ENCODE measurements at regions not wholly inside any gene's neighbourhood (a gene's known extent, or its start where the extent isn't known, plus 50 kb on each side); places are given as distances from the start of the nearest gene placed in this dataset.

DNA sequence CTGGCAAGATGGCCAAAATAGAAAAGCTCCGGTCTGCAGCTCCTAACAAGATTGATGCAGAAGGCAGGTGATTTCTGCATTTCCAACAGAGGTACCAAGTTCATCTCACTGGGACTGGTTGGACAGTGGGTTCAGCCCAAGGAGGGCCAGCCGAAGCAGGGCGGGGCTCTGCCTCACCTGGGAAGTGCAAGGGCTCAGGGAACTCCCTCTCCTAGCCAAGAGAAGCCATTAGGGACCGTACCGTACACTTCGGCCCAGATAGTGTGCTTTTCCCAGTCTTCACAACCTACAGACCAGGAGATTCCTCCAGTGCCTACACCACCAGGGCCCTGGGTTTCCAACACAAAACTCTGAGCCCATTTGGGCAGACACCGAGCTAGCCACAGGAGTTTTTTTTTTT, 277.8 kb downstream of the SLCO4C1 start:
- TF ChIP-seq, protein P1, sequence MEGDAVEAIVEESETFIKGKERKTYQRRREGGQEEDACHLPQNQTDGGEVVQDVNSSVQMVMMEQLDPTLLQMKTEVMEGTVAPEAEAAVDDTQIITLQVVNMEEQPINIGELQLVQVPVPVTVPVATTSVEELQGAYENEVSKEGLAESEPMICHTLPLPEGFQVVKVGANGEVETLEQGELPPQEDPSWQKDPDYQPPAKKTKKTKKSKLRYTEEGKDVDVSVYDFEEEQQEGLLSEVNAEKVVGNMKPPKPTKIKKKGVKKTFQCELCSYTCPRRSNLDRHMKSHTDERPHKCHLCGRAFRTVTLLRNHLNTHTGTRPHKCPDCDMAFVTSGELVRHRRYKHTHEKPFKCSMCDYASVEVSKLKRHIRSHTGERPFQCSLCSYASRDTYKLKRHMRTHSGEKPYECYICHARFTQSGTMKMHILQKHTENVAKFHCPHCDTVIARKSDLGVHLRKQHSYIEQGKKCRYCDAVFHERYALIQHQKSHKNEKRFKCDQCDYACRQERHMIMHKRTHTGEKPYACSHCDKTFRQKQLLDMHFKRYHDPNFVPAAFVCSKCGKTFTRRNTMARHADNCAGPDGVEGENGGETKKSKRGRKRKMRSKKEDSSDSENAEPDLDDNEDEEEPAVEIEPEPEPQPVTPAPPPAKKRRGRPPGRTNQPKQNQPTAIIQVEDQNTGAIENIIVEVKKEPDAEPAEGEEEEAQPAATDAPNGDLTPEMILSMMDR (conservative IDR thresholded peaks at IDR 0.05; ENCODE audit: control insufficient read depth, insufficient read depth, low read depth, low read length): no peak
- H3K4me3 ChIP-seq (ENCODE audit: control insufficient read depth, low read depth, low read length): no peak overlapping the region
- no peak for DNase-seq (ENCODE audit: low read depth)

DNA sequence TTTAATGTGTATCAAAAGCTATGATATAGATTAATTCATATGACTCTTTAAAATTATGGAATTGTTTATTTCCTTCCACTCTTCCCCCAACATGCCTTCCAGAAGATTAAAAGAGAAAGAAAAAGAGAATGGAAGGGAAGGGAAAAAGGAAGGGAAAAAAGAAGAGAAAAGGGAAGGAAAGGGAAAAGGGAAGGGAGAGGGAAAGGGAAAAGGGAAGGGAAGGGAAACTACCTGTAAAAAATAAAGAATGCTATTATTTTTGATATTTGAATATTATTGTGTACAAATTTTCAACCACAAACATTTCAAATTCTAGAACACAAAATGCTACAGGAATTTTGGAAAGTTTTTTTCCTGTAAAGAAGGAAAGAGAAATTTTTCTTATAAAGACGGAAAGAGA, 281.7 kb downstream of the SLCO4C1 start:
- TF ChIP-seq, protein P1 (conservative IDR thresholded peaks at IDR 0.05; ENCODE audit: control insufficient read depth, insufficient read depth, low read depth, low read length): no peak
- H3K4me3 ChIP-seq (ENCODE audit: control insufficient read depth, low read depth, low read length): no peak overlapping the region
- no peak for DNase-seq (ENCODE audit: low read depth)

DNA sequence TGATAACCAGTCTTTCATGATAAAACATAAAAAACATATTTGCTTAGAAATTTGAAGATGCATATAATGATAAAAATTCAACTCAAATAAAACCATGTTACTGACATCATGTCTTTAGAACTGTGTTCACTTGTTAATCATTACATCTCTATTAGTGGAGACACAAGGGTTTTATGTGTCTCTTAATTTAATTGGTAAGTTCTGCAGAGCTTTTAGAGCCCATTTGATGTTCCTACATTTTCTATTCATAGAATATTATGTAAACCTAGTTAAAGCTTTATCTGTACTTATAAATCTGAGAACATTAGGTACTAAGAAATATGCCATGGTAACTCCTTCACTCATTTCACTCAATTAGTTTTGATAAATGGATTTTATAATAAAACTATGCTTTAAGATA, 285.4 kb downstream of the SLCO4C1 start:
- no peak for DNase-seq (ENCODE audit: low read depth)
- H3K4me3 ChIP-seq (ENCODE audit: control insufficient read depth, low read depth, low read length): no peak overlapping the region
- TF ChIP-seq, protein P1 (conservative IDR thresholded peaks at IDR 0.05; ENCODE audit: control insufficient read depth, insufficient read depth, low read depth, low read length): no peak

DNA sequence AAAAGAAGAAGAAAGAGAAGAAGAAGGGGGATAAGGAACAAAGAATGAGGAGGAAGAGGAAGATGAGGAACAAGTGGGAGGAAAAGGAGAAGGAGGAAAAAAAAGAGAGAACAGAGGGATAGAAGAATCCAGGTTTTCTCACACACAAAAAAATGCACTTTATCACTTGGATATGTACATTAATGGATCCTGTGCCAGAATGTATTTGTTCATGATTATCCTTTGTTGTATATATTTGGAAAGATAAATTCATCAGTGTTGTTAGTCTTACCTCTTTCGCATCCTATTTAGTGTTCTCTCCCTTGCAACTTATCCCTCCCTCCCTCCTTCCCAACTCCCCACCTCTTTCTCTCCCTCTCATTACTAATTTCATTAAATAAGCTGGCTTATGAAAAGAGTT, 298.8 kb downstream of the SLCO4C1 start:
- TF ChIP-seq, protein P1 (conservative IDR thresholded peaks at IDR 0.05; ENCODE audit: control insufficient read depth, insufficient read depth, low read depth, low read length): no peak
- no peak for DNase-seq (ENCODE audit: low read depth)
- H3K4me3 ChIP-seq (ENCODE audit: control insufficient read depth, low read depth, low read length): no peak overlapping the region

DNA sequence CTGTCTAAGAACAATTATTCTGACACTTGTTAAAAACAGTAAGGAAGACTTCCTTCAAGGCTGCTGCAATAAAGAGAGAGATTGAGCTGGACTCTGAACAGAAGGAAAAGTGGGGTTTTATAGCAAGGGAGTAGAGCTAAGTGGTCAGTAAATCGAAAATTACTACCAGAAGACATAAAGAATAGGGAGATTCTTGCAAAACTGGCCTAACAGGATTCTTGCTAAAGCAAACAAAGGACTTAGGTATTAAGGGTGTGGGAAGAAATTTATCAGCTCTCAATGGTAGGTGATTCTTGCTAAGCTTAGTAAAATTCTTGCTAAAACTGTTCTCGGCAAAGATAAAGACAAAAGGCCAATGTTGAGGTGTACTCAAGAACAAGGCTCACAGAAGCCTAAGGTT, 300.5 kb downstream of the SLCO4C1 start:
- DNase-seq (ENCODE audit: low read depth): no peak
- H3K4me3 ChIP-seq (ENCODE audit: control insufficient read depth, low read depth, low read length): no peak overlapping the region
- TF ChIP-seq, protein P1 (conservative IDR thresholded peaks at IDR 0.05; ENCODE audit: control insufficient read depth, insufficient read depth, low read depth, low read length): no peak

DNA sequence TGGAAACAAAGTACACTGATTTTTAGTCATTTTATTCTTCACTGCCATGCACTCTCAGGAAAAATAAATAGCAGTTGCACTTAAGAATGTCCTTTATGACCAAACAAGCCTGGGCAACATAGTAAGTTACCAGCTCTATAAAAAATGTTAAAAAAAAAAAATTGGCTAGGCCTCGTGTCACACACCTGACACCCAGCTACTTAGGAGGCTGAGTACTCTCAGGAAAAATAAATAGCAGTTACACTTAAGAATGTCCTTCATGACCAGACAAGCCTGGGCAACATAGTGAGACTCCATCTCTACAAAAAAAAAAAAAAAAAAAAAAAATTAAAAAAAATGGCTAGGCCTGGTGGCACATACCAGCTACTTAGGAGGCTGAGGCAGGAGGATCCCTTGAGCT, 304.6 kb downstream of the SLCO4C1 start:
- no peak for DNase-seq (ENCODE audit: low read depth)
- TF ChIP-seq, protein P1 (conservative IDR thresholded peaks at IDR 0.05; ENCODE audit: control insufficient read depth, insufficient read depth, low read depth, low read length): no peak

DNA sequence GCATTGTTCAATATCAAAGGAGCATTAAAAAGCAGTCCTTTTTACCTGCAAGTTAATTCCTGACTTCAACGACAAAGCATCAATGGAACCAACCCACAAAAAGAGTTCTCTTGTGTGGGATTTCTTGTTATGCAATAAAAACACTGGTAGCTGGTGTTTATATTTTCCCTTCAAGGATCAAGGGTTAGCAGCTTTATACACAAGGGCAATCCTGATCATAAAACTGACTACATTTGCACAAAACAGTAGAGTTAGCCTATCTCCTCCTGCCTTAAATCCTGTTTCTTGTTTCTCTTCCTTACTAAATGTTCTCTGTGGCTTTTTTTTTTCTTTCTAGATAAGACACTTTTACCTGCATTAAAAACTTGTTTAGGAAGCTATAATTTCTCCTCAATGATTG, 306.4 kb downstream of the SLCO4C1 start:
- TF ChIP-seq, protein P1 (conservative IDR thresholded peaks at IDR 0.05; ENCODE audit: control insufficient read depth, insufficient read depth, low read depth, low read length): no peak
- DNase-seq (ENCODE audit: low read depth): no peak
- no peak overlapping the region for H3K4me3 ChIP-seq (ENCODE audit: control insufficient read depth, low read depth, low read length)

More for the DNA sequence above, 304.6 kb downstream of the SLCO4C1 start:
- H3K4me3 ChIP-seq (ENCODE audit: control insufficient read depth, low read depth, low read length): no peak overlapping the region

Measured in fibroblast of mammary gland (primary cell).